GM19397 (cell line): ENCODE measurements at regions not wholly inside any gene's neighbourhood (a gene's known extent, or its start where the extent isn't known, plus 50 kb on each side); places are given as distances from the start of the nearest gene placed in this dataset.

ENCODE experiments used
- ATAC-seq: cut with Tn5 transposase; IDR thresholded peaks from one replicate; pipeline ENCODE4 v1.9.1; 2021; ENCODE audit warnings: mild to moderate bottlenecking, moderate library complexity; ENCODE audit not compliant: unreplicated experiment

GRCh38 chr4:96887857-96888256, 1048.0 kb downstream of the PDHA2 start:
- no peak for ATAC-seq

- no peak for ATAC-seq
Measured at GRCh38 chr4:96894621-96895020, 1054.7 kb downstream of the PDHA2 start.

- ATAC-seq: no peak
Measured at GRCh38 chr4:96895826-96896225, 1055.9 kb downstream of the PDHA2 start.

DNA sequence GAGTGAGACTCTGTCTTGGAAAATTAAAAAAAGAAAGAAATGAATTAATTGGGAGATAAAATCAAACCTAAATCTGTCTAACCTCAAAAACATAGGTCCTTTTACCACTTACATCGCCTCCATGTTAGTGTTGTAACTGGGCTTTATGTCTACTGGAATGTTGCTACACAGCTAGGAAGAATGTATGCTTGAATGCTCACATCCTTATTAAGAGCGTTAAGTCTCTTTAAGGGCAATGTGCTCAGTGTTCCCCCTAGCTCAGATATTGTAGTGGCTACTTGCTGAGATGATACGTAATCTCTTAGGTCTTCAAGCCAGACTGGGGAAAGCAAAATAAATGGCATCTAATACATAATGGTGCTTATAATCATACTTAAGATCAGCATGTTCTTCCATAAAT, 1072.8 kb downstream of the PDHA2 start:
- ATAC-seq: no peak

DNA sequence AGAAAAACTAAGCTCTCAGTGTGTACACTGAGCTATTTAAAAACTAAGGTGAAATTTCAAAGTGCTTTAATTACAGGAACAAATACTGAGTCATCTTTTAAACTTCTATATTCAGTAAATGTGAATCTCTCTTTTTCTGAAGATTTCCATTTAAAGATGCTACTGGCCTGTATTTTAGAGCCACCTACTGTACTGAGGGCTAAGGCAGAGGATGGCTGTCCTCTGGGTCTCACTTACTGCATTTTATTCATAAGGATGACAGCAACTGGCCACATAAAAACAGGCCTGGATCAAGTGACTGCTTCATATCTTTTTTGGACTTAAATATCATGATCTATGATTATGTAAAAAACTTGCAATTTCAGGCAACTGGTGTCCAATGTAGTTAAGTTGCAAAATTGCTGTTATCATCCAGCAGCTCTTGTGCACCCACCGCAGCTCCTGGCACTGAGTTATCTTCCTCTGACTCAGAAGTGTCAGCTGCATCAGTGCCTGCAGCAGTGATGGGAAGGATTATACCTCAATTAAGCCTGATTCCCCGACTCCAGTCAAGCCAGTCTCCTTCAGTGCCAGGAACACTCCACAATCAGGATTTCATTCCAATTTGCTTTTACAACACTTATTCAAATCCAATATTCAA, 1073.7 kb downstream of the PDHA2 start:
- no peak for ATAC-seq

DNA sequence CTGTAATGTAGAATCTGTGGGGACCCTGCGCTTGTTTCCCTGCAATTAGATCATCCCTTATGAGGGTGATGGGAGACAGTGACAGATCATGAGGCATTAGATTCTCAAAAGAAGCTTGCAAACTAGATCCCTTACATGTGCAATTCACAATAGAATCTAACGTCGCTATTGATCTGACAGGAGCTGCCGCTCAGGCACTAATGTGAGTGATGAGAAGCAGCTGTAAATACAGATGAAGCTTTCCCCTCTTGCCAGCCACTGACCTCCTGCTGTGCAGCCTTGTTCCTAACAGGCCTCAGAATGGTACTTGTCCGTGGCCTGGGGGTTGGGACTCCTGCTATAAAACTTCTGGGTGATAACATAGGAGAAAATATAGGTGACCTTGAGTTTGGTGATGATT, 1076.8 kb downstream of the PDHA2 start:
- no peak for ATAC-seq

DNA sequence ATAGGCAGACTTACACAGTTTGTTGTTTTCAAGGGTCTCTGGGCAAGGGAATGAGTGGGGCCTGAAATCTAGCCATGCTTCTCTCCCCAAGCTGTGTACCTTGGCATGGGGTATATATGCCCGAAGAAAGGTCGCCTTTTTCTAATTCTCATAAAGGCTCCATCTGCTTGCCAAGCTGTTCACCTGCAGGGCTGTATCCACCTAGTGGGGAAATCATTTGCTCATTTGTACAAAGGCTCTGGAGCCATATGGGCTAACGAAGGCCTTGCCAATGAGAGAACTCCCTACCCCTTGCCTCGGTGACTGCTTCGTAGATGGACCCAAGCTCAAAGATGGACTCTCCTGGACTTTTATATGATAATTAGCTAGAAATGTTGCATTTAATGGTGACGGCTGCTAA, 1097.0 kb downstream of the PDHA2 start:
- ATAC-seq: no peak

DNA sequence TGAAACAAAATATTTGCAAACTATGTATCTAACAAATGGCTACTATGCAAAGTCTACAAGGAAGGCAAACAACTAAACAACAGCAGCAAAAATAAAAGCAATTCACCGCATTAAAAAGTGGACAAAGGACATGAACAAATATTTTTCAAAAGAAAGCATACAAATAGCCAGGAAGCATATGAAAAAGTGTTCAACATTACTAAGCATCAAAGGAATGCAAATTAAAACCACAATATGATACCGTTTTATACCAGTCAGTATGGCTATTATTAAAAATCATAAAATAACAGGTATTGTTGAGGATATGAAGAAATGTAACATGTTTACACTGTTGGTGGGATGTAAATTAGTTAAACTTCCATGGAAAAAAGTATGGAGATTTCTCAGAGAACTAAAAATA, 1106.7 kb downstream of the PDHA2 start:
- ATAC-seq: no peak

DNA sequence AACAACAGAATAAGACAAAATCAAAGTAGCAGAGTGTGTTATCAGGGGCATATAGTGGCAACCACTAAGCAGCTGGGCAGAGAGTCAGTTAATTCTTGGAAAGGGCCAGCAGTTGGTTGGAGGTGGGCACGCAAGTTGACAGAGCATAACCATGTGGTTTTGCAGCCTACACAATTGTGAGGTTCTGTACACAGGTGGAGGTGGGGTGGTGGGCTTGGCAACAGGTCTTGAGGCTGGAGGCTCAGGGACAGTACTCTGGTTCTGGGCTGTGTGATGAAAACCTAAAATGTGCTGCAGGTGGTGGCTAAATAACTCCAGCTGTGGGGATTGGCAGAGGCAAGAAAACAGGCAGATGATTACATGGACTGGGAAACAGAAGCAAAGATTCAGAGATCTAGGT, 1112.7 kb downstream of the PDHA2 start:
- ATAC-seq: no peak

DNA sequence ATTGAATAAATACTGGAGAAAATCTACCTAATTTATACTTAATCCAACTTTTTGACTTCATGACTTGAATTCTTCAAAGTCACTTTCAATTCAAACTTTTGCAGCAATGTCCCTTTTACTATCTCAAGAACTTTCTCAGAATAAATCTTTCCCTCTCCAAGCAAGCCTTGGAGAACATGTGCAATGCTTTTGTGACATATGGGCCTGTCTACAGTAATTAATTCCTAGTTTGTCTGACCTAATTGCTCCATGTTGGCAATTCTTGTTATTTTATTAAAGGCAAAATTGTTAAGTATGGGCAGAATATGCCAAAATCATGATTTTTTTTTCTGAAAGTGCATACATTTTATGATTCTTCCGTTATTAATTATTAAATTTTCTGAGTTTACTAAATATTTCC, 1115.3 kb downstream of the PDHA2 start:
- no peak for ATAC-seq

DNA sequence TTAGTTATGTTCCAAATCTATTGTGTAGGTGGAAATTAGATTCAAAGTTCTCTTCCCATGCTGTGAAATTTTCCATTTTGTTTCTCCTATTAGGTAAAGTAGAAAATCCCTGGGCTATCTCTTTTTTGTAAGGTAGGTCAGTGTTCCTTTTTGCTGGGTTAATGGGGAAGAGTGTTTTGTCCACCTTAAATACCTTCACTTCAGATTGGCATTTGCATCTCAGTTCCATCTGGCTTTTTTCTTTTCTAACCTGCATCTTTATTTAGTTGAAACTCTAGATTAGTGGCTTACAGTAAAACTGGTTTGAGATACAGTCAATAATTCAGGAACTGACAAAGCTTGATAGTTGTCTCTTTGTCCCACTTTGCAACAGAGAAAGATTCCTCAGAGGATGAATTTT, 1115.8 kb downstream of the PDHA2 start:
- no peak for ATAC-seq

- ATAC-seq: no peak
Measured at GRCh38 chr4:96969455-96969854, 1129.6 kb downstream of the PDHA2 start.

- no peak for ATAC-seq
Measured at GRCh38 chr4:96972920-96973319, 1133.0 kb downstream of the PDHA2 start.

DNA sequence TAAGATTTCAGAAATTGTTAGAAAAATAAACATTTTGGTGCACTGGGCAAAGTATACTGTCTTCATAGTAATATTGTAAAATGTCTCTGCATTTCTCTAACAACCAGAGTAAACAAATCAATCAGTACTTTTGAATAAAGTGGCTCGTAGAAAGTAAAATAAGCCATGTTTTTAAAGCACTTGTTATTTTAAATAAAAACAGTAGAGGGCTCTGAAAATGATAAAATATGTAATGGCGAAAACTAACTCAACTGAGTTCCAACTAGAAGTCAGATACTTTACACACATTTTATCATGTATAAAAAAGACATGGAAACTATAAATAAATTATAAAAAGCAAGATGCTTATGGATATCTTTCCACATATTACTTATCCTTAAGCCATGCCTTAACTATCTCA, 1134.4 kb downstream of the PDHA2 start:
- ATAC-seq: no peak

DNA sequence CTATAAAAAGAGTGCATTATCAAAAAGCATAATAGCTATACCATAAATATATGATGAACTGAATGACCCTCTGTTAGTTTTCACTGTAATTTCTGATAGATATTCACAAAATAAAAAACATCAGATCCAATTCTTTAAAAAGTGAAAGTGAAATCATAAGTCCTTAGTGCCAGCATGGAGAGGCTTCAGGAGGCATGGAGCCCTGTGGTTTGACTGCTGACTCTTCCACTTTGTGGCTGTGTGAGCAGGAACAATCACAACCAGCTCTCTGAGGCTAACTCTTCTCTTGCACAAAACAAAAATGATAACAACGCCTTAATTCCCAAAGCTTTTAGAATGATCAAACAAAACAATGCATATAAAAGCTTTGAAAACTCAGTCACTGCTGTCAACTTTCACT, 1143.9 kb downstream of the PDHA2 start:
- no peak for ATAC-seq

GRCh38 chr4:96986816-96987215, 1146.9 kb downstream of the PDHA2 start:
- no peak for ATAC-seq

- no peak for ATAC-seq
Measured at GRCh38 chr4:96991083-96991482, 1151.2 kb downstream of the PDHA2 start.

DNA sequence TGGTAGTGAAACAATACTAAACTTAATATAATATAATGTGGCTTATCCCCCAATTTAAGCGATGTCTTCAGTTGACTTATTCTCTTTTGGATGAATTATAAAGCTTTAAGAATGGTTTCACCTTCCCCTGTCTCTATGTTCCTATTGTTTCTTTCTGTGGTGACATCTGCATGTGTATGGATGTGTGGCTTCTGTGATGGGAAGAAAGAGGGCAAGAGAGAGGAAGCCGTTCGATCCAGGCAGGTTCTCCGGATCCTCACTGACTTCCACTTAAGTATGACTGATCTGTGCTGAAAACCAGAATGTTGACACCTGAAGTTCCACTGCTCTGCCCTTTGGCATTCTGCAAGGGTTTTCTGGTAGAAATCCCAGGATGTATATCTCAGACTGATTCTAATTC, 1150.8 kb downstream of the STPG2 start:
- ATAC-seq: no peak

DNA sequence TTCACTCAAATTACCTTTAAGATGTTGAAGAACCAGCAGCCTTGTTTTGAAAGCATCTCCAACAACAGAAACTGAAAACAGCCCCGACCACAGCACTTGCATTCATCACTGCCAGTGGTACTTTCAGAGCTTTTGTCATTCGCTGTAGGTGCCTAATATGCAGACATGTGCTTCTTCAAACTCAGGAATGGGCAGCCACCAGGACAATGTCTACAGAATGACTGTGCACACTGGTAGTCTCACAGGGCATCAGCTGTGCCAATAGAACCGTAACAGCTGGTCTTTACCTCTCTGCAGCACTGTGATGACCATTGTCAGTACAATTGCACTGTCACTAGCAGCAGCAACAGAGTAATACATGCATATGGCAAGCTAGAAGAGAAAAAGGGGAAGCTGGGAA, 1149.7 kb downstream of the STPG2 start:
- no peak for ATAC-seq

GRCh38 chr4:97003715-97004114, 1139.6 kb downstream of the STPG2 start:
- ATAC-seq: no peak

DNA sequence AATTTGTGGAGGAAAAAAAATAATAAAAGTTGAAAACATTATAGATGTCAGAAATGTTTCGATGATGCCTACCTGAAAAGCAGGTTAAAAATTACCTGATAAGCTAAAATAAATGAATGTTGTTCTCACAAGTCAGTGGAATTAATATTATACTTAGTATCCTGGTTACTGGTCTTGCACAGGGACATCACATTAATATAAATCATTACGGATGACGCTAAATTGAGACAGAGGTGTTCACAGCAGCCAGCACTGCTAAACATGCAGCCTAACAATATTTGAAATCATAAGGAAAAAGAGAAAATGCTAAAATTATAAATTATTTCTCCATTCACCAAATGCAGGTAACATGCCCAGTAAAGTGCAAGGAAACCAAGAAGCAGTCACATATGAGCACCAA, 1130.0 kb downstream of the STPG2 start:
- no peak for ATAC-seq

GRCh38 chr4:97013711-97014110, 1129.6 kb downstream of the STPG2 start:
- no peak for ATAC-seq

DNA sequence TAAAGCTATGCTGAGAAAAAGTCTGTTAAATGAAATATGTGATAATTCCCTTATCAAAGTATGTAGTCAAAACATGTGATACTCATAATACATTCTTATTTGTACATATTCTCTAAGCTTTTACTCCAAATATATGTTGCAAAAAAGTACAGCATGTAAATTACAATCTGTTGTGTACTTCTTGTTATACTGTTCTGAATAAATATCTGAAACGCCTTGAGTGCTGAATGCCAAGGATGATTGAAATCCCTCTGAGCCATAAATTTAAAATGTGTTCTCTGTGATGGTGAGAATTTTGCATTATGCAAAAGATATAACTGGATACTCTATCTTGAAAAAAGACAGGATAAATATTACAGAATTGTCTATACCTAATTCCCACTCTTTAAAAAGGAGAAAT, 1128.0 kb downstream of the STPG2 start:
- no peak for ATAC-seq
